Endothelial cell of umbilical vein (primary cell): ENCODE measurements at regions not wholly inside any gene's neighbourhood (a gene's known extent, or its start where the extent isn't known, plus 50 kb on each side); places are given as distances from the start of the nearest gene placed in this dataset.
"Not testable (repeated sequence)": the region's sequence is repeated elsewhere in the genome, so short reads cannot be mapped to it uniquely, and the experiment has no call there.

Experiments
- BruUV-seq: library from RNA; stranded (reverse); fragments of 400-500 nt; replicated peaks from 2 replicates; lab custom pipeline; 2021; lab: Mats Ljungman, UMichigan
- CTCF ChIA-PET: fragments of 300-600, 350-600 bp; sonication (Branson Sonifier 250); formaldehyde crosslinking; loops from one replicate; lab custom pipeline; 2021; ENCODE audit warnings: antibody characterized with exemption, inconsistent platforms; lab: Charles Lee
- POLR2A ChIA-PET: fragments of 300-600, 350-600 bp; sonication (Branson Sonifier 250); formaldehyde crosslinking; loops from one replicate; lab custom pipeline; 2021; ENCODE audit warnings: antibody characterized with exemption, inconsistent platforms; lab: Charles Lee
- DNase-seq: peaks from one replicate; pipeline ENCODE4 v3.0.0-alpha.2; 2011; ENCODE audit warnings: low read depth, low spot score
- FAIRE-seq: peaks from 2 replicates; lab custom pipeline; 2011; peaks lifted over from hg19 to GRCh38; lab: Jason Lieb, UNC
- H2AFZ ChIP-seq: 2 replicates; pipeline ENCODE4 v1.6.0; 2012; ENCODE audit warnings: low read depth, low read length, control low read depth, inconsistent platforms
- H3K27ac ChIP-seq: 2 replicates; pipeline ENCODE4 v1.5.1; 2011; ENCODE audit warnings: low read depth, mild to moderate bottlenecking, control low read depth, low read length, moderate library complexity; ENCODE audit not compliant: insufficient read depth
- H3K27me3 ChIP-seq, 2 experiments: 2 replicates each; pipeline versions ENCODE4 v1.6.0 to v1.6.1; 2011; ENCODE audit warnings: low read length in 2 of 2, mixed read lengths in 1 of 2; ENCODE audit not compliant: control insufficient read depth in 2 of 2, insufficient read depth in 2 of 2
- H3K36me3 ChIP-seq, 2 experiments: 2 replicates in 1 of 2; 3 replicates in 1 of 2; pipeline ENCODE4 v1.5.1; 2011; ENCODE audit warnings: low read length in 2 of 2, mild to moderate bottlenecking in 1 of 2, moderate library complexity in 1 of 2; ENCODE audit not compliant: control insufficient read depth in 2 of 2, insufficient read depth in 2 of 2; ENCODE audit errors: extremely low read depth in 1 of 2
- H3K4me1 ChIP-seq: 3 replicates; pipeline ENCODE4 v1.5.1; 2011; ENCODE audit warnings: mild to moderate bottlenecking, low read length; ENCODE audit not compliant: control insufficient read depth, insufficient read depth; ENCODE audit errors: extremely low read depth
- H3K4me2 ChIP-seq: 2 replicates; pipeline ENCODE4 v1.6.1; 2011; ENCODE audit warnings: low read length, control low read depth, mixed read lengths; ENCODE audit not compliant: insufficient read depth
- H3K4me3 ChIP-seq, 3 experiments: fragments of 200-600 bp in 1 of 3; sonication (generic), shearing (Covaris generic) in 1 of 3; replicated peaks in 1 of 3; 2 replicates each; pipeline ENCODE4 v1.5.1; 2011 to 2016; ENCODE audit warnings: control low read depth in 3 of 3, low read length in 3 of 3, mild to moderate bottlenecking in 2 of 3, inconsistent platforms in 1 of 3, low read depth in 1 of 3, moderate library complexity in 1 of 3; ENCODE audit not compliant: insufficient read depth in 1 of 3
- H3K79me2 ChIP-seq: 2 replicates; pipeline ENCODE4 v1.6.0; 2012; ENCODE audit warnings: low read length, inconsistent platforms; ENCODE audit not compliant: control insufficient read depth, insufficient read depth
- H3K9ac ChIP-seq: replicated peaks from 2 replicates; pipeline ENCODE3; 2011; ENCODE audit warnings: low read length, control low read depth; ENCODE audit not compliant: insufficient read depth; ENCODE audit errors: extremely low read depth
- H3K9me1 ChIP-seq: replicated peaks from 3 replicates; pipeline ENCODE4 v1.6.0; 2011; ENCODE audit warnings: mild to moderate bottlenecking, low read length; ENCODE audit not compliant: control insufficient read depth, insufficient read depth; ENCODE audit errors: extremely low read depth
- H3K9me3 ChIP-seq: replicated peaks from 2 replicates; pipeline ENCODE4 v1.5.1; 2012; ENCODE audit warnings: low read length, inconsistent platforms; ENCODE audit not compliant: control insufficient read depth, insufficient read depth
- H4K20me1 ChIP-seq: replicated peaks from 2 replicates; pipeline ENCODE3; 2011; ENCODE audit warnings: mild to moderate bottlenecking, low read length; ENCODE audit not compliant: control insufficient read depth, insufficient read depth; ENCODE audit errors: extremely low read depth
- EZH2 ChIP-seq: IDR thresholded peaks from 2 replicates; pipeline ENCODE4 v1.6.1; 2012; ENCODE audit warnings: borderline replicate concordance, low read depth, mild to moderate bottlenecking, moderate library complexity, low read length, inconsistent platforms; ENCODE audit not compliant: severe bottlenecking
- FOS ChIP-seq: IDR thresholded peaks from 2 replicates; pipeline ENCODE4 v1.6.1; 2011; ENCODE audit warnings: mild to moderate bottlenecking, low read length, moderate library complexity, borderline replicate concordance; ENCODE audit not compliant: insufficient read depth
- dilution Hi-C: fragments of 300-500 bp; cut with MboI; formaldehyde crosslinking; loops from one replicate; pipeline ENCODE4 v1.15.0; 2019; ENCODE audit warnings: low sequenced_read_pairs; ENCODE audit not compliant: extremely low pct_ligation_motif_present
- intact Hi-C: fragments of 100-400 bp; cut with micrococcal nuclease; formaldehyde crosslinking; loops from one replicate; pipeline ENCODE4 v1.10.0; 2022

DNA sequence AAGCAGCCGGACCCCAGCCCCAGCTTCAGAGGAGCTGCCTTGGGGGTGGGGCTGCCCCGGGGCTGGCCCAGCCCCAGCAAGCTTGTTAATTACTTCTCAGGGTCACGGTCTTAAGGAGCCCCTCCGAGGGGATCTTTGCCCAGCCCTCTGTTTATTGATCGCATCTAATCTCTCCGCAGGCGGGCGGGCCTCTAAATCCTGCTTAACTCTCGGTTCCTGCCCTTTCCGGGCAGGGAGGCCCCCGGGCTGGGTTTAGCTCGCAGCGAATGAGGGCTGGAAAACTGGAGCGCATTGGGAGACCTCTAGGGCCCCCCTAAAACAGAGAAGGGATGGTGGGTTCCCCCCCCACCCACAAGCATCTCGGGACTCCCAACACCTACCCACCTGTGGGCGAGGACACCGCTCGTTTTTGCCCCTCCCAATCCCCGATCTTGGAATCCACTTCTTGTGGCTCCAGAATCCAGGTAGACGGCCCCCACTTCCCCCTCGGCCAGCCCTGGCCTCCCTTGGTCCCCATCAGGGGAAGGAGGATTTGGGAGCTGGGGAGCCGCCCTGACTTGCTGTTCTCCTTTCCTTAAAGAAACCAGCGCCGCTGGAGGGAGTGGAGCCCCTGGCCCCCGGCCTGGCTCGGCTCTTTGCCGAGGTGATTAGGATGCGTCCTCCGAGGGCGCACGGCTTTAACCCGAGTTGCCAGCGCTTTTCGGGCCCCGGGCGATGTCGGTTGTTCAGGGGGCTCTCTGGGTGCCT lies 59.5 kb upstream of the ADGRL1 start:
- Histone ChIP-seq H3K9ac (no peak overlapping the region), H3K27me3 (peaks cover 17% of the 10 kb centered on the region in 2 experiments), H3K36me3 (no peaks in the 10 kb centered on the region), H3K4me3 (no peak overlapping the region), H3K4me1 (no peaks in the 10 kb centered on the region), H3K9me1 (no peaks in the 10 kb centered on the region), H2AFZ (no peak overlapping the region), H4K20me1 (no peaks in the 10 kb centered on the region), H3K27ac (no peak overlapping the region), H3K9me3 (no peaks in the 10 kb centered on the region), H3K4me2 (no peak overlapping the region), H3K79me2 (no peaks in the 10 kb centered on the region)
- no peak for TF ChIP-seq FOS
- TF ChIP-seq EZH2, result peak; percentile 68
- intact Hi-C loops, result no loop called here
- ChIA-PET POLR2A (no interaction called here), CTCF (interaction anchor here (3.0 kb wide), 1 partner anchor 48 kb away, joined by 9 read pairs; no protein-coding TSS in a partner anchor)
- BruUV-seq, result no TSS peak
- FAIRE-seq (no peak), DNase-seq (no peak)
- dilution Hi-C loops, result no loop called here

GRCh38 chr19:14255902-14256649 lies 50.1 kb upstream of the ADGRL1 start:
- H3K9ac ChIP-seq, dilution Hi-C loops, H3K36me3 ChIP-seq, H3K9me1 ChIP-seq, H3K27me3 ChIP-seq, DNase-seq, intact Hi-C loops, H3K4me3 ChIP-seq, H4K20me1 ChIP-seq, H3K4me2 ChIP-seq, BruUV-seq, CTCF ChIA-PET, H3K27ac ChIP-seq, POLR2A ChIA-PET, H2AFZ ChIP-seq, H3K4me1 ChIP-seq, H3K9me3 ChIP-seq, H3K79me2 ChIP-seq: not testable (repeated sequence)
- FAIRE-seq, result peak; percentile 42
